ENCODE measurements at regions not wholly inside any gene's neighbourhood (a gene's known extent, or its start where the extent isn't known, plus 50 kb on each side); places are given as distances from the start of the nearest gene placed in this dataset.

DNA sequence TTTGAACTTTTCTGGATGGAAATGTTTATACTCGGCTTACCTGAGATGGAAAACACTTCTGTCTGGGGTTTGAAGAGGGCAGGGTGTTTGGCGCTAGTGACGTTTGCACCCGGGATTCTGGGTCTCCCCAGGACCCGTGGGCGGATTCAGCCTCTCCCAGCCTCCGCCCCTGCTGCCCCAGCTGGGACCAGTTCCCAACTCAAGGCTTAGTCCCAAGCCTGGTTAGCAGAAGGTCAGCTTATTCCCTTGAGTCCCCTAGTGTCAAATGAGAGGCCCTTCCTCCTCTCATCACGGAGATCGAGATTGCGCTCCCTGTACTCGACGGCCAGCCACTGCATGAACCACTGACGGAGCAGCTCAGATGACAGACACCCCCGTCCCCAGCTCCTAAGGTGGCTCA, 123.2 kb downstream of the RTP5 start:
- Histone ChIP-seq H4K12ac (ENCODE audit: low read depth, low read length) (no peak overlapping the region), H3K23ac (ENCODE audit: low read length) (no peak overlapping the region), H3K4me3 (ENCODE audit: low read depth, low read length) (no peak overlapping the region), H2BK5ac (ENCODE audit: low read depth, low read length, poor library complexity) (no peak overlapping the region), H2BK12ac (ENCODE audit: low read length) (no peak overlapping the region), H3K27me3 (ENCODE audit: insufficient read depth, low read length) (no peaks in the 10 kb centered on the region), H4K91ac (ENCODE audit: low read depth, low read length) (no peak overlapping the region), H2AFZ (ENCODE audit: insufficient read depth, low read length, poor library complexity) (no peak overlapping the region), H4K8ac (ENCODE audit: low read depth, low read length) (no peak overlapping the region), H3K9me3 (ENCODE audit: insufficient read depth, low read depth, low read length) (peaks cover 36% of the 10 kb centered on the region), H3K4ac (ENCODE audit: low read depth, low read length) (no peak overlapping the region), H3K4me2 (ENCODE audit: low read length) (no peak overlapping the region), H3K18ac (ENCODE audit: low read length) (no peak overlapping the region), H3K36me3 (ENCODE audit: control insufficient read depth in 1 of 2, insufficient read depth in 2 of 2, low read length in 2 of 2) (no peaks in the 10 kb centered on the region), H2BK120ac (ENCODE audit: insufficient read depth, low read length, poor library complexity) (no peak overlapping the region), H2AK5ac (ENCODE audit: low read length) (no peak overlapping the region), H3K4me1 (ENCODE audit: control insufficient read depth in 1 of 2, insufficient read depth in 2 of 2, low read length in 2 of 2) (no peaks in the 10 kb centered on the region), H3K27ac (ENCODE audit: low read depth, low read length) (no peak overlapping the region), H3K9ac (ENCODE audit: low read length) (no peak overlapping the region), H3K14ac (ENCODE audit: low read length) (no peak overlapping the region), H3K79me1 (ENCODE audit: low read length) (no peaks in the 10 kb centered on the region), H3K79me2 (ENCODE audit: control insufficient read depth, insufficient read depth, low read length, poor library complexity) (no peaks in the 10 kb centered on the region)
- DNase-seq = no peak
- WGBS (ENCODE audit: extremely low coverage, insufficient coverage, insufficient read length) = no CpG with 5 or more reads among the region's 14 CpGs

DNA sequence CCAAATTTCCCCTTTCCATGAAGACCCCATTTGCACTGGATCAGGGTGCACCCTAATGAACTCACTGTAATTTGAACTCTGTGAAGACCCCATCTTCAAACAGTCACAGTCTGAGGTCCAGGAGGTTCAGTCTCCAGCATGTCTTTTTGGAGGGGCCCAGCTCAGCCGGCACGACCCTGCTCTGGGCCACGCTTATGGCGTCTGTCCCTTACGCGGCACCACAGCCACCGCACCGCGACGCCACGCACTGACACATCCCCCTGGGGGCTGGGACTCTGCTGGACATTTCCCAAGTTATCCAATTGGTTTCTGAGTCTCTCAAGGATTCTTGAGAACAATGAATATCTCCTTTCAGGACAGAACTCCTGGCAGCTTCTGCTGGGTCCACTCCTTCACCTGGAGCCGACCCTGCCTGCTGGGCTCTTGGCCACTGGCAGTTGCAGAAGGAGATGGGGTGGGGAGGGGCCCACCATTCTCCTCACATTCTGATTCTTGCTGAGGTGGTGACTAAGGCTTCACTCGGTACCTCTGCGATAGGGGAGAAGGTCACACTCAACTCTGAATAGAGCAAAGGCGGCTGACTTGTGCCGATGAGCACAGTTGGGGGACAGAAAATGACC, 124.0 kb downstream of the RTP5 start:
- H3K27me3 ChIP-seq (ENCODE audit: insufficient read depth, low read length) = no peaks in the 10 kb centered on the region
- H3K79me1 ChIP-seq (ENCODE audit: low read length) = no peaks in the 10 kb centered on the region
- no peaks in the 10 kb centered on the region for H3K4me1 ChIP-seq (ENCODE audit: control insufficient read depth in 1 of 2, insufficient read depth in 2 of 2, low read length in 2 of 2)
- H3K14ac ChIP-seq (ENCODE audit: low read length) = no peak overlapping the region
- H3K4ac ChIP-seq (ENCODE audit: low read depth, low read length) = no peak overlapping the region
- peaks cover 28% of the 10 kb centered on the region for H3K9me3 ChIP-seq (ENCODE audit: insufficient read depth, low read depth, low read length)
- H2AK5ac ChIP-seq (ENCODE audit: low read length) = no peak overlapping the region
- WGBS (ENCODE audit: extremely low coverage, insufficient coverage, insufficient read length) = no CpG with 5 or more reads among the region's 16 CpGs
- no peaks in the 10 kb centered on the region for H3K36me3 ChIP-seq (ENCODE audit: control insufficient read depth in 1 of 2, insufficient read depth in 2 of 2, low read length in 2 of 2)
- H2BK12ac ChIP-seq (ENCODE audit: low read length) = no peak overlapping the region
- H3K79me2 ChIP-seq (ENCODE audit: control insufficient read depth, insufficient read depth, low read length, poor library complexity) = no peaks in the 10 kb centered on the region
- H4K12ac ChIP-seq (ENCODE audit: low read depth, low read length) = no peak overlapping the region
- no peak overlapping the region for H3K9ac ChIP-seq (ENCODE audit: low read length)
- no peak overlapping the region for H3K4me3 ChIP-seq (ENCODE audit: low read depth, low read length)
- no peak overlapping the region for H2BK120ac ChIP-seq (ENCODE audit: insufficient read depth, low read length, poor library complexity)
- no peak overlapping the region for H2BK5ac ChIP-seq (ENCODE audit: low read depth, low read length, poor library complexity)
- no peak overlapping the region for H3K18ac ChIP-seq (ENCODE audit: low read length)
- H4K91ac ChIP-seq (ENCODE audit: low read depth, low read length) = no peak overlapping the region
- H3K23ac ChIP-seq (ENCODE audit: low read length) = no peak overlapping the region
- no peak overlapping the region for H4K8ac ChIP-seq (ENCODE audit: low read depth, low read length)
- no peak for DNase-seq
- H3K4me2 ChIP-seq (ENCODE audit: low read length) = no peak overlapping the region
- H2AFZ ChIP-seq (ENCODE audit: insufficient read depth, low read length, poor library complexity) = no peak overlapping the region
- H3K27ac ChIP-seq (ENCODE audit: low read depth, low read length) = no peak overlapping the region

DNA sequence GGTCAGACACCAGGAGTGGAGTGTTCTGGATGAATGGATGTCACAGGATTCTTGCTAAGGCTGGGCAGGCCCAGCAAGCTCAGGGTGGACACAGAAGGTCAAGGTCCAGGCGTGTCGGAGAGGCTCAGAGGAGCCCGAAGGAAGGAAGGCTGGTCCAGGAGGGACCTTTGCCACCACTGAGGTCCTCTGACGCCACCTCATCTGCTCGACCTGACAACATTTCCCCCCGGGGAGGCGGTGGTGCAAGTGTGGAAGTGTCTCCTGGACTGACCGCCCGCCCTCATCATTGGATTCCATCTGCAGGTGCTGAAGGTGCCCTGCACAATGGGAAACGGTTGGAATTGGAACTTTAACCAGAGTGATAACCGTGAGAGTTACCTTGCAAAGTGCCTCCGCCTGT, 124.6 kb downstream of the RTP5 start:
- no peak overlapping the region for H2BK120ac ChIP-seq (ENCODE audit: insufficient read depth, low read length, poor library complexity)
- H3K4me3 ChIP-seq (ENCODE audit: low read depth, low read length) = no peak overlapping the region
- no peak overlapping the region for H2BK12ac ChIP-seq (ENCODE audit: low read length)
- no peak for DNase-seq
- H3K4me2 ChIP-seq (ENCODE audit: low read length) = no peak overlapping the region
- no peak overlapping the region for H4K12ac ChIP-seq (ENCODE audit: low read depth, low read length)
- no peak overlapping the region for H3K9ac ChIP-seq (ENCODE audit: low read length)
- no peak overlapping the region for H3K18ac ChIP-seq (ENCODE audit: low read length)
- H3K14ac ChIP-seq (ENCODE audit: low read length) = no peak overlapping the region
- no CpG with 5 or more reads among the region's 12 CpGs for WGBS (ENCODE audit: extremely low coverage, insufficient coverage, insufficient read length)
- H4K8ac ChIP-seq (ENCODE audit: low read depth, low read length) = no peak overlapping the region
- H3K27ac ChIP-seq (ENCODE audit: low read depth, low read length) = no peak overlapping the region
- no peak overlapping the region for H2AK5ac ChIP-seq (ENCODE audit: low read length)
- H3K4ac ChIP-seq (ENCODE audit: low read depth, low read length) = no peak overlapping the region
- H3K23ac ChIP-seq (ENCODE audit: low read length) = no peak overlapping the region
- H3K9me3 ChIP-seq (ENCODE audit: insufficient read depth, low read depth, low read length) = peaks cover 26% of the 10 kb centered on the region
- H2BK5ac ChIP-seq (ENCODE audit: low read depth, low read length, poor library complexity) = no peak overlapping the region
- H4K91ac ChIP-seq (ENCODE audit: low read depth, low read length) = no peak overlapping the region
- H3K79me2 ChIP-seq (ENCODE audit: control insufficient read depth, insufficient read depth, low read length, poor library complexity) = no peaks in the 10 kb centered on the region
- H3K79me1 ChIP-seq (ENCODE audit: low read length) = no peaks in the 10 kb centered on the region
- H3K4me1 ChIP-seq (ENCODE audit: control insufficient read depth in 1 of 2, insufficient read depth in 2 of 2, low read length in 2 of 2) = no peaks in the 10 kb centered on the region
- no peaks in the 10 kb centered on the region for H3K27me3 ChIP-seq (ENCODE audit: insufficient read depth, low read length)
- H3K36me3 ChIP-seq (ENCODE audit: control insufficient read depth in 1 of 2, insufficient read depth in 2 of 2, low read length in 2 of 2) = no peaks in the 10 kb centered on the region
- no peak overlapping the region for H2AFZ ChIP-seq (ENCODE audit: insufficient read depth, low read length, poor library complexity)

DNA sequence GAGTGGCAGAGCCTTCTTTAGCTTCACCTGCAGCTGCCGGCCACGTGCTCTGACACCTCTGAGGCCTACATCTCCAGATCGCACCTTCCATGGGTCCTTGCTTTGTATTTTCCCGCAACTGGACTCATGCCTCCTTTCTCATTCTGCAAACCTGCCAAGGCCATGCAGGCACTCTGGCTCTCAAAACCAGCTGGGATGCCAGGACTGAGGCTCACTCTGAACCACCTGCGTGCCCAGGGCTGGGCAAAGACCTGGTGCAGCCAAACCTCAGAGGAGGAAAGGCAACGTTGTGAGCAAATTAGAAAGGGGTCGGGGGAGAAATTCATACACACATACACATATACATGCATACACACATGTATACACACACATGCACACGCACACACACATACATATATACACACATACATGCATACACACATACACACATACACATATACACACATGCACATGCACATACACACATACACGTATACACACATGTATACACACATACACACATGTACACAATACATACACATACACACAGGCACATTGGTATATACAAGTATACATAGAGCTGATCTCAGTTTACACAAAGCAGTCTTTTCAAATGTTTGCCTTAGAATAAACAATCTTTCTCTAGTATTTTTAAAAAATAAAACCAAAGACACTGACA, 125.2 kb downstream of the RTP5 start:
- H2AK5ac ChIP-seq (ENCODE audit: low read length) = no peak overlapping the region
- no peak for DNase-seq

More for the DNA sequence above, 125.2 kb downstream of the RTP5 start:
- Histone ChIP-seq H3K79me2 (ENCODE audit: control insufficient read depth, insufficient read depth, low read length, poor library complexity) (no peaks in the 10 kb centered on the region), H3K14ac (ENCODE audit: low read length) (no peak overlapping the region), H4K12ac (ENCODE audit: low read depth, low read length) (no peak overlapping the region), H3K23ac (ENCODE audit: low read length) (no peak overlapping the region), H4K8ac (ENCODE audit: low read depth, low read length) (no peak overlapping the region), H4K91ac (ENCODE audit: low read depth, low read length) (no peak overlapping the region), H3K36me3 (ENCODE audit: control insufficient read depth in 1 of 2, insufficient read depth in 2 of 2, low read length in 2 of 2) (no peaks in the 10 kb centered on the region), H3K79me1 (ENCODE audit: low read length) (no peaks in the 10 kb centered on the region), H2BK5ac (ENCODE audit: low read depth, low read length, poor library complexity) (no peak overlapping the region), H2BK12ac (ENCODE audit: low read length) (no peak overlapping the region), H3K4me1 (ENCODE audit: control insufficient read depth in 1 of 2, insufficient read depth in 2 of 2, low read length in 2 of 2) (no peaks in the 10 kb centered on the region), H2BK120ac (ENCODE audit: insufficient read depth, low read length, poor library complexity) (no peak overlapping the region), H2AFZ (ENCODE audit: insufficient read depth, low read length, poor library complexity) (no peak overlapping the region), H3K4me3 (ENCODE audit: low read depth, low read length) (no peak overlapping the region), H3K4ac (ENCODE audit: low read depth, low read length) (no peak overlapping the region), H3K27me3 (ENCODE audit: insufficient read depth, low read length) (no peaks in the 10 kb centered on the region), H3K27ac (ENCODE audit: low read depth, low read length) (no peak overlapping the region), H3K9ac (ENCODE audit: low read length) (no peak overlapping the region), H3K4me2 (ENCODE audit: low read length) (no peak overlapping the region), H3K18ac (ENCODE audit: low read length) (no peak overlapping the region), H3K9me3 (ENCODE audit: insufficient read depth, low read depth, low read length) (peaks cover 23% of the 10 kb centered on the region)
- WGBS (ENCODE audit: extremely low coverage, insufficient coverage, insufficient read length) = no CpG with 5 or more reads among the region's 9 CpGs

Data from trophoblast cell (in vitro differentiated cells and primary cell).